A673 (cell line): ENCODE measurements at regions not wholly inside any gene's neighbourhood (a gene's known extent, or its start where the extent isn't known, plus 50 kb on each side); places are given as distances from the start of the nearest gene placed in this dataset.
"Not testable (repeated sequence)": the region's sequence is repeated elsewhere in the genome, so short reads cannot be mapped to it uniquely, and the experiment has no call there.

Source experiments
- BruUV-seq: library from RNA; stranded (reverse); fragments of 400-500 nt; replicated peaks from 2 replicates; lab custom pipeline; 2021; lab: Mats Ljungman, UMichigan
- CTCF ChIA-PET: fragments of 300-600 bp; sonication (Branson Sonifier 250); formaldehyde crosslinking; loops from one replicate; lab custom pipeline; 2022; ENCODE audit warnings: antibody characterized with exemption; lab: Charles Lee
- POLR2A ChIA-PET: fragments of 300-600 bp; sonication (Branson Sonifier 250); formaldehyde crosslinking; loops from one replicate; lab custom pipeline; 2022; ENCODE audit warnings: antibody characterized with exemption; ENCODE audit not compliant: low non-redundant PET; lab: Charles Lee
- DNase-seq: peaks from one replicate; pipeline ENCODE4 v3.0.0-alpha.2; 2015; ENCODE audit warnings: low spot score
- H3K27ac ChIP-seq: fragments of 200-600 bp; sonication (generic); 2 replicates; pipeline ENCODE4 v1.5.1; 2016; ENCODE audit warnings: mixed run types, low read depth, mild to moderate bottlenecking, mixed read lengths, antibody characterized with exemption, low read length; ENCODE audit not compliant: poor library complexity, severe bottlenecking
- H3K27me3 ChIP-seq: fragments of 200-600 bp; sonication (generic); replicated peaks from 2 replicates; pipeline ENCODE4 v1.6.1; 2017; ENCODE audit warnings: mixed run types, low read depth, mild to moderate bottlenecking, mixed read lengths, antibody characterized with exemption, low read length; ENCODE audit not compliant: insufficient read depth, poor library complexity
- H3K36me3 ChIP-seq: fragments of 200-600 bp; sonication (generic); 2 replicates; pipeline ENCODE4 v1.6.1; 2016; ENCODE audit warnings: mixed run types, mild to moderate bottlenecking, mixed read lengths, antibody characterized with exemption, low read length; ENCODE audit not compliant: insufficient read depth, poor library complexity, severe bottlenecking
- H3K4me1 ChIP-seq: fragments of 200-600 bp; sonication (generic); 2 replicates; pipeline ENCODE4 v1.6.1; 2017; ENCODE audit warnings: mixed run types, mild to moderate bottlenecking, mixed read lengths, antibody characterized with exemption, low read length; ENCODE audit not compliant: insufficient read depth, poor library complexity, severe bottlenecking
- H3K4me3 ChIP-seq: fragments of 200-600 bp; sonication (generic); 2 replicates; pipeline ENCODE4 v1.5.1; 2016; ENCODE audit warnings: low read depth, mixed run types, mild to moderate bottlenecking, mixed read lengths, low read length; ENCODE audit not compliant: poor library complexity, severe bottlenecking
- H3K9me3 ChIP-seq: fragments of 200-600 bp; sonication (generic); 2 replicates; pipeline ENCODE4 v1.6.1; 2016; ENCODE audit warnings: mixed run types, low read depth, mild to moderate bottlenecking, mixed read lengths, antibody characterized with exemption, low read length; ENCODE audit not compliant: poor library complexity, severe bottlenecking
- EZH2 ChIP-seq: fragments of 200-600 bp; sonication (generic); IDR thresholded peaks from 2 replicates; pipeline ENCODE4 v1.6.1; 2017; ENCODE audit warnings: borderline replicate concordance, low read depth, mild to moderate bottlenecking, mixed read lengths, antibody characterized with exemption, low read length; ENCODE audit not compliant: poor library complexity, severe bottlenecking
- intact Hi-C: fragments of 100-400 bp; cut with micrococcal nuclease; formaldehyde crosslinking; loops from one replicate; pipeline ENCODE4 v1.10.0; 2022; ENCODE audit not compliant: unreplicated experiment
- TF ChIP-seq, protein P1 (sequence below): fragments of 300-800, 200-600 bp; sonication (generic); conservative IDR thresholded peaks from 2 replicates; pipeline ENCODE4 v1.5.1; 2017; ENCODE audit warnings: low read depth, mild to moderate bottlenecking, antibody characterized with exemption, low read length, moderate library complexity, mixed read lengths

DNA sequence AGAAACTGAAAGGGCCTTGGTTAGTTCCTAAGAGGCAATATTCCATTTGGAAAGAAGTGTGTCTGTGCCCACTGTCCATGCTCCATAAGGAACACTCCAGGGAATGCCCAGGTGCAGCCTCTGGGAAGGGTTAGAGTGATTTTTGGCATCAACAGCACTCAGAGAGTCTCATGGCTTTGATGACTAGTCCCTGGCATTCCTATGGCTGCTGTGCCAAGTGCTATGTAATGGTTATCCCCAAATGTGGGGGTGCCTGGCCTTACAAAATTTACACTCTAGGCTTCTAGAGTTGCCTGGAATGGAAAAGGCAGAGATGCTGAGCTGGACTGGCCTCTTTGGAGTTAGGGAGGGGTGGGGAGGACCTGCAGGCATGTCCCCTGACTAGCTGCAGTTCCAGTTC lies 75.0 kb upstream of the BCAR3 start:
- BruUV-seq: no TSS peak
- intact Hi-C loops: no loop called here
- H3K27ac ChIP-seq: no peak overlapping the region
- no peaks in the 10 kb centered on the region for H3K4me1 ChIP-seq
- no peaks in the 10 kb centered on the region for H3K27me3 ChIP-seq
- no peak for TF ChIP-seq EZH2
- TF ChIP-seq, protein P1, sequence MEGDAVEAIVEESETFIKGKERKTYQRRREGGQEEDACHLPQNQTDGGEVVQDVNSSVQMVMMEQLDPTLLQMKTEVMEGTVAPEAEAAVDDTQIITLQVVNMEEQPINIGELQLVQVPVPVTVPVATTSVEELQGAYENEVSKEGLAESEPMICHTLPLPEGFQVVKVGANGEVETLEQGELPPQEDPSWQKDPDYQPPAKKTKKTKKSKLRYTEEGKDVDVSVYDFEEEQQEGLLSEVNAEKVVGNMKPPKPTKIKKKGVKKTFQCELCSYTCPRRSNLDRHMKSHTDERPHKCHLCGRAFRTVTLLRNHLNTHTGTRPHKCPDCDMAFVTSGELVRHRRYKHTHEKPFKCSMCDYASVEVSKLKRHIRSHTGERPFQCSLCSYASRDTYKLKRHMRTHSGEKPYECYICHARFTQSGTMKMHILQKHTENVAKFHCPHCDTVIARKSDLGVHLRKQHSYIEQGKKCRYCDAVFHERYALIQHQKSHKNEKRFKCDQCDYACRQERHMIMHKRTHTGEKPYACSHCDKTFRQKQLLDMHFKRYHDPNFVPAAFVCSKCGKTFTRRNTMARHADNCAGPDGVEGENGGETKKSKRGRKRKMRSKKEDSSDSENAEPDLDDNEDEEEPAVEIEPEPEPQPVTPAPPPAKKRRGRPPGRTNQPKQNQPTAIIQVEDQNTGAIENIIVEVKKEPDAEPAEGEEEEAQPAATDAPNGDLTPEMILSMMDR: no peak
- no peak overlapping the region for H3K4me3 ChIP-seq
- no peaks in the 10 kb centered on the region for H3K36me3 ChIP-seq
- CTCF ChIA-PET: no interaction called here
- DNase-seq: no peak
- H3K9me3 ChIP-seq: no peaks in the 10 kb centered on the region
- POLR2A ChIA-PET: no interaction called here

DNA sequence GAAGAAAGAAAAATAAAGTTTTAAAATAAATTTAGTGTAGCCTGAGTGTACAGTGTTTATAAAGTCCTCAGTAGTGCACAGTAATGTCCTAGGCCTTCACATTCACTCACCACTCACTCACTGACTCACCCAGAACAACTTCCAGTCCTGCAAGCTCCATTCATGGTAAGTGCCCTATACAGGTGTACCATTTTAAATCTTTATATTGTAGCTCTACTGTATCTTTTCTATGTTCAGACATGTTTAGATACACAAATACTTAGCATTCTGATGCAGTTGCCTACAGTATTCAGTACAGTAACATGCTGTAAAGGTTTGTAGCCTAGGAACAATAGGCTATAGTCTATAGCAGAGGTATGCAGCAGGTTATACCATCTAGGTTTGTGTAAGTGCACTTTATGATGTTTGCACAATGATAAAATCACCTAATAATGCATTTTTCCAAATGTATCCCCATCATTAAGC lies 73.6 kb upstream of the BCAR3 start:
- H3K4me1 ChIP-seq, intact Hi-C loops, BruUV-seq, H3K27ac ChIP-seq, H3K36me3 ChIP-seq, POLR2A ChIA-PET, CTCF ChIA-PET, H3K9me3 ChIP-seq, DNase-seq, H3K4me3 ChIP-seq, H3K27me3 ChIP-seq: not testable (repeated sequence)

DNA sequence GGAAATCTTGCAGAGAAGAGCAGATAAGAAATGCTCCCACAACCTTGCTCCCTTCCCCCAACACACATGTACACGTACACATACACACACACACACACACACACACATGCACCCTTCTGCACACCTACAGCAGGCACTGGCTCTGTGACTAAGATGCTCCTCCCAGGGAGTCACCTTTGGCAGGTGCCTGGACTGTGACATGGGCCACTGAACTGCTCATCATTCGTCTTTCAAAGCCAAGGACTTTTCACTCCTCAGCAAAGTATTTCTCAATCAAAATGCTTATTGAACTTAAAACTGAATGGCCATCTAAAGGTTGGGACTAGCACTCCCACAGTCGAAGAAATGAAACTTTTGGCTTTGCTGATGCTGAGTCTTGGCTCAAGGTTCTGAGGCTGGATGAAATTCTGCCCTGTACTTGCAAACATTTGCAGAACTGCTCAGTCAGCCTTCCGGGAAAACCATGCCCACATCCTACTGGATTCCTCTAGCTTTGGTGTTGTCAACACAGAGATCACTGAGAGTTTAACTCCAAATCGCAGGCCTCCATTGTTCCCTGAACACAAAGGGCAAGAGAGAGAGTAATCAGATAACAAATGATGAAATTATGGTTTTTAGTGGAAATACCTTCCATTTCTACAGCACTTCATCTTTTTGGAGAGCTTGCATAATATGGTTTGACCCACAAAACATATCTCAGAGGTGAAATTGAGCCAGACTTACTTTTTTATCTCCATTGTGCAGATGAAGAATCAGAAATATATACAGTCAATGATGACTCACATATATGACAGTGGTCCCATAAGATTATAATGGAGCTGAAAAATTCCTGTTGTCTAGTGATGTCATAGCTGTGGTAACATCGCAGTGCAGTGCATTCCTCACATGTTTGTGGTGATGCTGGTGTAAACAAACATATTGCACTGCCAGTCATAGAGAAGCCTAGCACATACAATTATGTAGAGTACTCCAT lies 72.4 kb upstream of the BCAR3 start:
- BruUV-seq: no TSS peak
- ChIA-PET POLR2A (interaction anchor here (0.5 kb wide), 1 partner anchor 203 kb away, joined by 4 read pairs; no protein-coding TSS in a partner anchor), CTCF (no interaction called here)
- no peak overlapping the region for H3K27ac ChIP-seq
- H3K4me3 ChIP-seq: no peak overlapping the region
- H3K4me1 ChIP-seq: no peaks in the 10 kb centered on the region
- TF ChIP-seq EZH2: no peak
- TF ChIP-seq, protein P1: no peak
- H3K27me3 ChIP-seq: no peaks in the 10 kb centered on the region
- H3K9me3 ChIP-seq: no peaks in the 10 kb centered on the region
- intact Hi-C loops: no loop called here
- no peak for DNase-seq
- no peaks in the 10 kb centered on the region for H3K36me3 ChIP-seq
